Endothelial cell of umbilical vein (primary cell): ENCODE measurements at regions not wholly inside any gene's neighbourhood (a gene's known extent, or its start where the extent isn't known, plus 50 kb on each side); places are given as distances from the start of the nearest gene placed in this dataset.

Experiments used
- BruUV-seq: library from RNA; stranded (reverse); fragments of 400-500 nt; replicated peaks from 2 replicates; lab custom pipeline; 2021; lab: Mats Ljungman, UMichigan
- CTCF ChIA-PET: fragments of 300-600, 350-600 bp; sonication (Branson Sonifier 250); formaldehyde crosslinking; loops from one replicate; lab custom pipeline; 2021; ENCODE audit warnings: antibody characterized with exemption, inconsistent platforms; lab: Charles Lee
- POLR2A ChIA-PET: fragments of 300-600, 350-600 bp; sonication (Branson Sonifier 250); formaldehyde crosslinking; loops from one replicate; lab custom pipeline; 2021; ENCODE audit warnings: antibody characterized with exemption, inconsistent platforms; lab: Charles Lee
- DNase-seq: peaks from one replicate; pipeline ENCODE4 v3.0.0-alpha.2; 2011; ENCODE audit warnings: low read depth, low spot score
- FAIRE-seq: peaks from 2 replicates; lab custom pipeline; 2011; peaks lifted over from hg19 to GRCh38; lab: Jason Lieb, UNC
- H2AFZ ChIP-seq: 2 replicates; pipeline ENCODE4 v1.6.0; 2012; ENCODE audit warnings: low read depth, low read length, control low read depth, inconsistent platforms
- H3K27ac ChIP-seq: 2 replicates; pipeline ENCODE4 v1.5.1; 2011; ENCODE audit warnings: low read depth, mild to moderate bottlenecking, control low read depth, low read length, moderate library complexity; ENCODE audit not compliant: insufficient read depth
- H3K27me3 ChIP-seq, 2 experiments: 2 replicates each; pipeline versions ENCODE4 v1.6.0 to v1.6.1; 2011; ENCODE audit warnings: low read length in 2 of 2, mixed read lengths in 1 of 2; ENCODE audit not compliant: control insufficient read depth in 2 of 2, insufficient read depth in 2 of 2
- H3K36me3 ChIP-seq, 2 experiments: 2 replicates in 1 of 2; 3 replicates in 1 of 2; pipeline ENCODE4 v1.5.1; 2011; ENCODE audit warnings: low read length in 2 of 2, mild to moderate bottlenecking in 1 of 2, moderate library complexity in 1 of 2; ENCODE audit not compliant: control insufficient read depth in 2 of 2, insufficient read depth in 2 of 2; ENCODE audit errors: extremely low read depth in 1 of 2
- H3K4me1 ChIP-seq: 3 replicates; pipeline ENCODE4 v1.5.1; 2011; ENCODE audit warnings: mild to moderate bottlenecking, low read length; ENCODE audit not compliant: control insufficient read depth, insufficient read depth; ENCODE audit errors: extremely low read depth
- H3K4me2 ChIP-seq: 2 replicates; pipeline ENCODE4 v1.6.1; 2011; ENCODE audit warnings: low read length, control low read depth, mixed read lengths; ENCODE audit not compliant: insufficient read depth
- H3K4me3 ChIP-seq, 3 experiments: fragments of 200-600 bp in 1 of 3; sonication (generic), shearing (Covaris generic) in 1 of 3; replicated peaks in 1 of 3; 2 replicates each; pipeline ENCODE4 v1.5.1; 2011 to 2016; ENCODE audit warnings: control low read depth in 3 of 3, low read length in 3 of 3, mild to moderate bottlenecking in 2 of 3, inconsistent platforms in 1 of 3, low read depth in 1 of 3, moderate library complexity in 1 of 3; ENCODE audit not compliant: insufficient read depth in 1 of 3
- H3K79me2 ChIP-seq: 2 replicates; pipeline ENCODE4 v1.6.0; 2012; ENCODE audit warnings: low read length, inconsistent platforms; ENCODE audit not compliant: control insufficient read depth, insufficient read depth
- H3K9ac ChIP-seq: replicated peaks from 2 replicates; pipeline ENCODE3; 2011; ENCODE audit warnings: low read length, control low read depth; ENCODE audit not compliant: insufficient read depth; ENCODE audit errors: extremely low read depth
- H3K9me1 ChIP-seq: replicated peaks from 3 replicates; pipeline ENCODE4 v1.6.0; 2011; ENCODE audit warnings: mild to moderate bottlenecking, low read length; ENCODE audit not compliant: control insufficient read depth, insufficient read depth; ENCODE audit errors: extremely low read depth
- H3K9me3 ChIP-seq: replicated peaks from 2 replicates; pipeline ENCODE4 v1.5.1; 2012; ENCODE audit warnings: low read length, inconsistent platforms; ENCODE audit not compliant: control insufficient read depth, insufficient read depth
- H4K20me1 ChIP-seq: replicated peaks from 2 replicates; pipeline ENCODE3; 2011; ENCODE audit warnings: mild to moderate bottlenecking, low read length; ENCODE audit not compliant: control insufficient read depth, insufficient read depth; ENCODE audit errors: extremely low read depth
- EZH2 ChIP-seq: IDR thresholded peaks from 2 replicates; pipeline ENCODE4 v1.6.1; 2012; ENCODE audit warnings: borderline replicate concordance, low read depth, mild to moderate bottlenecking, moderate library complexity, low read length, inconsistent platforms; ENCODE audit not compliant: severe bottlenecking
- FOS ChIP-seq: IDR thresholded peaks from 2 replicates; pipeline ENCODE4 v1.6.1; 2011; ENCODE audit warnings: mild to moderate bottlenecking, low read length, moderate library complexity, borderline replicate concordance; ENCODE audit not compliant: insufficient read depth
- GATA2 ChIP-seq: IDR thresholded peaks from 2 replicates; pipeline ENCODE4 v1.7.0; 2011; ENCODE audit warnings: low read depth, mild to moderate bottlenecking, moderate library complexity, mixed read lengths, low read length; ENCODE audit not compliant: insufficient read length, insufficient read depth
- JUN ChIP-seq: IDR thresholded peaks from 2 replicates; pipeline ENCODE4 v1.6.1; 2011; ENCODE audit warnings: borderline replicate concordance, low read depth; ENCODE audit not compliant: insufficient read length, insufficient read depth
- MYC ChIP-seq: IDR thresholded peaks from one replicate; pipeline ENCODE4 v1.6.1; 2011; ENCODE audit warnings: mild to moderate bottlenecking, low read depth, low read length
- POLR2A ChIP-seq: IDR thresholded peaks from 2 replicates; pipeline ENCODE4 v1.6.1; 2012; ENCODE audit warnings: low read depth, mild to moderate bottlenecking, control low read depth, low read length
- POLR2AphosphoS5 ChIP-seq: IDR thresholded peaks from 2 replicates; pipeline ENCODE4 v1.6.1; 2012; ENCODE audit warnings: low read depth, mild to moderate bottlenecking, control low read depth, low read length, moderate library complexity; ENCODE audit not compliant: insufficient read depth
- dilution Hi-C: fragments of 300-500 bp; cut with MboI; formaldehyde crosslinking; loops from one replicate; pipeline ENCODE4 v1.15.0; 2019; ENCODE audit warnings: low sequenced_read_pairs; ENCODE audit not compliant: extremely low pct_ligation_motif_present
- intact Hi-C: fragments of 100-400 bp; cut with micrococcal nuclease; formaldehyde crosslinking; loops from one replicate; pipeline ENCODE4 v1.10.0; 2022
- TF ChIP-seq, protein P1 (sequence below): IDR thresholded peaks from 2 replicates; pipeline ENCODE4 v1.6.1; 2011; ENCODE audit not compliant: insufficient read depth, insufficient read length
- TF ChIP-seq, protein P2 (sequence below), 2 donors: IDR thresholded peaks; 1 replicate in 1 of 2; 2 replicates in 1 of 2; pipeline ENCODE4 v1.5.1; 2011; ENCODE audit warnings: low read length in 2 of 2, mild to moderate bottlenecking in 2 of 2, moderate library complexity in 2 of 2, control low read depth in 1 of 2, inconsistent platforms in 1 of 2, low read depth in 1 of 2; ENCODE audit not compliant: insufficient read depth in 1 of 2; ENCODE audit errors: extremely low read depth in 1 of 2

DNA sequence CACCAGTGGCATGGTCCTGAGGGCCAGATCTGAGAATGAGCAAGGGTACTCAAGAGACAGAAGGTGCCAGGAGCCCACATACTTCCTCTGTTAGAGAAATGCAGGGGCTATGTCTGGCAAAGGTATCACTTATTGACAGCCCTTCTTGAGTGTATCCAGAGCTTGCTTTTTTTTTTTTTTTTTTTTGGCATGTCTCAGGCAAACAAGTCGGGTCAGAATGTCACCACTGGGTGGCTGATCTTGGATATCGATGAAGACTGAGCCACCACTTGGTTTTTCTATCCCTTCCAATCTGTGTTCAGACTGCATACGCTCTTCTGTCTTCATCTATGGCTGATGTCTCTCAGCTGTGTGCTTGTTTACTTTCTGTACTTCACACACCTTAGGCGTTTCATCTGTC is 363.4 kb upstream of the C2CD4B start:
- no peak for DNase-seq
- peaks cover 0 to 1% of the 10 kb centered on the region in 2 experiments for H3K27me3 ChIP-seq
- no peaks in the 10 kb centered on the region for H3K36me3 ChIP-seq
- intact Hi-C loops: no loop called here
- no TSS peak for BruUV-seq
- no peaks in the 10 kb centered on the region for H3K9me1 ChIP-seq
- H3K27ac ChIP-seq: no peak overlapping the region
- H3K9ac ChIP-seq: no peak overlapping the region
- CTCF ChIA-PET: interaction anchor here (0.6 to 1.2 kb wide), 3 partner anchors 15 to 1029 kb away, joined by 3 to 4 read pairs (median 3); no protein-coding TSS in a partner anchor
- H3K4me2 ChIP-seq: no peak overlapping the region
- no peak overlapping the region for H2AFZ ChIP-seq
- H3K9me3 ChIP-seq: no peaks in the 10 kb centered on the region
- POLR2A ChIA-PET: no interaction called here
- H3K79me2 ChIP-seq: no peaks in the 10 kb centered on the region
- no peaks in the 10 kb centered on the region for H4K20me1 ChIP-seq
- H3K4me3 ChIP-seq: no peak overlapping the region
- H3K4me1 ChIP-seq: no peaks in the 10 kb centered on the region
- dilution Hi-C loops: no loop called here
- no peak for FAIRE-seq
- TF ChIP-seq JUN: no peak
- TF ChIP-seq FOS: no peak
- TF ChIP-seq POLR2AphosphoS5: no peak
- no peak for TF ChIP-seq MYC
- TF ChIP-seq GATA2: no peak
- TF ChIP-seq, protein P1, sequence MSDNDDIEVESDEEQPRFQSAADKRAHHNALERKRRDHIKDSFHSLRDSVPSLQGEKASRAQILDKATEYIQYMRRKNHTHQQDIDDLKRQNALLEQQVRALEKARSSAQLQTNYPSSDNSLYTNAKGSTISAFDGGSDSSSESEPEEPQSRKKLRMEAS: no peak
- no peak for TF ChIP-seq EZH2
- no peak for TF ChIP-seq POLR2A
- TF ChIP-seq, protein P2, sequence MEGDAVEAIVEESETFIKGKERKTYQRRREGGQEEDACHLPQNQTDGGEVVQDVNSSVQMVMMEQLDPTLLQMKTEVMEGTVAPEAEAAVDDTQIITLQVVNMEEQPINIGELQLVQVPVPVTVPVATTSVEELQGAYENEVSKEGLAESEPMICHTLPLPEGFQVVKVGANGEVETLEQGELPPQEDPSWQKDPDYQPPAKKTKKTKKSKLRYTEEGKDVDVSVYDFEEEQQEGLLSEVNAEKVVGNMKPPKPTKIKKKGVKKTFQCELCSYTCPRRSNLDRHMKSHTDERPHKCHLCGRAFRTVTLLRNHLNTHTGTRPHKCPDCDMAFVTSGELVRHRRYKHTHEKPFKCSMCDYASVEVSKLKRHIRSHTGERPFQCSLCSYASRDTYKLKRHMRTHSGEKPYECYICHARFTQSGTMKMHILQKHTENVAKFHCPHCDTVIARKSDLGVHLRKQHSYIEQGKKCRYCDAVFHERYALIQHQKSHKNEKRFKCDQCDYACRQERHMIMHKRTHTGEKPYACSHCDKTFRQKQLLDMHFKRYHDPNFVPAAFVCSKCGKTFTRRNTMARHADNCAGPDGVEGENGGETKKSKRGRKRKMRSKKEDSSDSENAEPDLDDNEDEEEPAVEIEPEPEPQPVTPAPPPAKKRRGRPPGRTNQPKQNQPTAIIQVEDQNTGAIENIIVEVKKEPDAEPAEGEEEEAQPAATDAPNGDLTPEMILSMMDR (IDR thresholded peaks at IDR 0.05; ENCODE audit: extremely low read depth in 1 of 2, insufficient read depth in 1 of 2, low read depth in 1 of 2, low read length in 2 of 2): no peak
